Esophagus squamous epithelium (tissue), 5 donors: ENCODE measurements at regions not wholly inside any gene's neighbourhood (a gene's known extent, or its start where the extent isn't known, plus 50 kb on each side); places are given as distances from the start of the nearest gene placed in this dataset.

Experiments used
- DNase-seq: peaks from one replicate; lab custom pipeline; 2025; lab: John Stamatoyannopoulos, UW
- H3K27ac ChIP-seq, 4 donors: fragments of 200-600 bp; sonication (generic); one replicate each; pipeline ENCODE4 v1.5.1; 2016 to 2019; ENCODE audit warnings: mild to moderate bottlenecking in 1 of 4
- H3K27me3 ChIP-seq, 4 donors: fragments of 200-600 bp; sonication (generic); 1 replicate in 3 of 4; 2 replicates in 1 of 4; pipeline versions ENCODE4 v1.5.1 to v1.6.0; 2017 to 2021; ENCODE audit warnings: antibody characterized with exemption in 1 of 4
- H3K36me3 ChIP-seq, 3 donors: fragments of 200-600 bp; sonication (generic); one replicate each; pipeline ENCODE4 v1.5.1; 2016 to 2019
- H3K4me1 ChIP-seq, 3 donors: fragments of 200-600 bp; sonication (generic); one replicate each; pipeline ENCODE4 v1.5.1; 2017 to 2019
- H3K4me3 ChIP-seq, 4 donors: fragments of 200-600 bp; sonication (generic); 1 replicate in 3 of 4; 2 replicates in 1 of 4; pipeline ENCODE4 v1.5.1; 2016 to 2019; ENCODE audit warnings: mild to moderate bottlenecking in 2 of 4, moderate library complexity in 1 of 4
- H3K9me3 ChIP-seq, 3 donors: fragments of 200-600 bp; sonication (generic); one replicate each; pipeline ENCODE4 v1.5.1; 2016 to 2019
- POLR2A ChIP-seq, 4 donors: fragments of 450-650 bp; IDR thresholded peaks; one replicate each; pipeline ENCODE4 v1.6.1; 2017; ENCODE audit warnings: antibody characterized with exemption in 4 of 4, mild to moderate bottlenecking in 4 of 4, moderate library complexity in 3 of 4
- WGBS, 2 donors: methylation state at CpG; one replicate each; pipeline ENCODE4 v1.1.5; 2018; 5-methylcytosine and 5-hydroxymethylcytosine counted together
- intact Hi-C: fragments of 100-400 bp; cut with DNase I; formaldehyde crosslinking; loops from one replicate; pipeline ENCODE4 v1.15.0; 2022
- TF ChIP-seq, protein P1 (sequence below), 6 experiments: fragments of 450-650 bp in 4 of 6; fragments of 200-600 bp in 2 of 6; sonication (generic) in 2 of 6; IDR thresholded peaks; one replicate each; pipeline ENCODE4 v1.5.1; 2016 to 2019; ENCODE audit warnings: antibody characterized with exemption in 6 of 6, mild to moderate bottlenecking in 4 of 6, moderate library complexity in 4 of 6
- donor health status: DM: yes; HTN: yes; CAD: no.

DNA sequence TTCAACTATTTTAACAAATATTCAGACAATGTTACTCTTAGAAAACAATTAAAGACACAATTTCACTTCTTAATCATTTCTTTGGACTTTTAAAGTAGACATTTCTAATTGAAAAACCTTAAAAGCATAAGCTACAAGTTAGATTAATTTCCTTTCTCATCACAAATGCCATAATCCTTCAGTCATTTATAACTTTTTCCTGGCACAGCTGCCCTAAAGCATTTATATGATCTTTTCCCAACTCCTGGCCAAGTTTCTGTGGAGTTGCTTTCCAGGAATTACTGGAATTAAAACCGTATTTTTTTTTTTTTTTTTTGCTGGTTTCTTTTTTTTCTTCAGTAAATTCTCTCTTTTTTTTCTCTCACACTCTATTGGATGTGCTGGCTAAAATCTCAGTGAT is 615.9 kb downstream of the TBC1D4 start:
- Histone ChIP-seq H3K27ac (no peak overlapping the region), H3K4me3 (no peak overlapping the region), H3K27me3 (no peaks in the 10 kb centered on the region), H3K36me3 (no peaks in the 10 kb centered on the region), H3K4me1 (no peaks in the 10 kb centered on the region), H3K9me3 (peaks cover 0 to 5% (median 0%) of the 10 kb centered on the region in 3 donors)
- TF ChIP-seq, protein P1, sequence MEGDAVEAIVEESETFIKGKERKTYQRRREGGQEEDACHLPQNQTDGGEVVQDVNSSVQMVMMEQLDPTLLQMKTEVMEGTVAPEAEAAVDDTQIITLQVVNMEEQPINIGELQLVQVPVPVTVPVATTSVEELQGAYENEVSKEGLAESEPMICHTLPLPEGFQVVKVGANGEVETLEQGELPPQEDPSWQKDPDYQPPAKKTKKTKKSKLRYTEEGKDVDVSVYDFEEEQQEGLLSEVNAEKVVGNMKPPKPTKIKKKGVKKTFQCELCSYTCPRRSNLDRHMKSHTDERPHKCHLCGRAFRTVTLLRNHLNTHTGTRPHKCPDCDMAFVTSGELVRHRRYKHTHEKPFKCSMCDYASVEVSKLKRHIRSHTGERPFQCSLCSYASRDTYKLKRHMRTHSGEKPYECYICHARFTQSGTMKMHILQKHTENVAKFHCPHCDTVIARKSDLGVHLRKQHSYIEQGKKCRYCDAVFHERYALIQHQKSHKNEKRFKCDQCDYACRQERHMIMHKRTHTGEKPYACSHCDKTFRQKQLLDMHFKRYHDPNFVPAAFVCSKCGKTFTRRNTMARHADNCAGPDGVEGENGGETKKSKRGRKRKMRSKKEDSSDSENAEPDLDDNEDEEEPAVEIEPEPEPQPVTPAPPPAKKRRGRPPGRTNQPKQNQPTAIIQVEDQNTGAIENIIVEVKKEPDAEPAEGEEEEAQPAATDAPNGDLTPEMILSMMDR (IDR thresholded peaks at IDR 0.05) = no peak
- no peak for TF ChIP-seq POLR2A (IDR thresholded peaks at IDR 0.05)
- no peak for DNase-seq
- intact Hi-C loops = no loop called here
- 0 to 7% methylated on average over 1 of the region's 1 CpG for WGBS, 2 donors

DNA sequence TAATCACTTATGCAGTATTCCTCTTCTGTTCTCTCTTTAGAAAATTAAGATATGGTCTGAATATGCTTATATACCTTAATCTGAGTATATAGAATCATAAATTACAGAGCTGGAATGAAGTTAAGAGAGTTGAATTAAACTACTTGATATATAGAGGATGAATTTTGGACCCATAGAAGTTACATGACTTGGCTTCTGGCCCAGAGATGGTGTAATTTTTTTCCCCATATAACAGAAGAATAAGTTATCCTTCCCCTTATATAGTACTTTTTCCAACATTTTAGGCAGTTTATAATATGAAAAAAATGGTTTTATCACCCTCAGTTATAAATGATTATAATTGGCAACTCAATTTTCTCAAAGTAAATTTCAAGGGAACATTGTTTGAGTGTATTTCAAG is 616.3 kb downstream of the TBC1D4 start:
- no peak for DNase-seq
- intact Hi-C loops = no loop called here
- no peaks in the 10 kb centered on the region for H3K27me3 ChIP-seq

DNA sequence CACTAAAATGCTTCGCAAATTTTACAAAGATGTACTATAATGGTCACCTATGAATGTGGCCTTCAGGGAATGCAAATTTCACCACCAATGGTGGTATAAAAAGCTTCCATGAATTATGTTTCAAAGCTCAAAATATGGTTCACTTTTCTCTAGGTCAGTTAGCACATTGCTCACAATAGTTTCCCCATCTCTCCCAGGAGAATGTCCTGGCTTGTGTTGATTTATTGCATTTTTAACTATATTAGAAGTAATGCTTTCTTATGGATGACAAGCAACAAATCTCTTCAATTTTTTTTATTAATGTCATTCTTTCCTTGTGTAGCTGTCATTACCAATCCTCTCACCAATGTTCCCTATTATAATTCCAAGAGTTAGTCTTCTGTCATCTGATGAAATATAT is 621.2 kb downstream of the TBC1D4 start:
- H3K36me3 ChIP-seq = no peaks in the 10 kb centered on the region
- H3K27me3 ChIP-seq = no peaks in the 10 kb centered on the region
- H3K4me3 ChIP-seq = no peak overlapping the region
- TF ChIP-seq, protein P1 (IDR thresholded peaks at IDR 0.05) = no peak
- TF ChIP-seq POLR2A (IDR thresholded peaks at IDR 0.05) = no peak
- DNase-seq = no peak
- intact Hi-C loops = no loop called here
- H3K4me1 ChIP-seq = no peaks in the 10 kb centered on the region
- 83 to 90% methylated on average over 1 of the region's 1 CpG for WGBS, 2 donors
- H3K27ac ChIP-seq = no peak overlapping the region
- peaks cover 0 to 6% (median 0%) of the 10 kb centered on the region in 3 donors for H3K9me3 ChIP-seq

More for the DNA sequence above, 616.3 kb downstream of the TBC1D4 start:
- no peaks in the 10 kb centered on the region for H3K36me3 ChIP-seq
- H3K4me1 ChIP-seq = no peaks in the 10 kb centered on the region
- H3K27ac ChIP-seq = no peak overlapping the region
- peaks cover 0 to 5% (median 0%) of the 10 kb centered on the region in 3 donors for H3K9me3 ChIP-seq
- TF ChIP-seq, protein P1 (IDR thresholded peaks at IDR 0.05) = no peak
- no peak for TF ChIP-seq POLR2A (IDR thresholded peaks at IDR 0.05)
- H3K4me3 ChIP-seq = no peak overlapping the region

DNA sequence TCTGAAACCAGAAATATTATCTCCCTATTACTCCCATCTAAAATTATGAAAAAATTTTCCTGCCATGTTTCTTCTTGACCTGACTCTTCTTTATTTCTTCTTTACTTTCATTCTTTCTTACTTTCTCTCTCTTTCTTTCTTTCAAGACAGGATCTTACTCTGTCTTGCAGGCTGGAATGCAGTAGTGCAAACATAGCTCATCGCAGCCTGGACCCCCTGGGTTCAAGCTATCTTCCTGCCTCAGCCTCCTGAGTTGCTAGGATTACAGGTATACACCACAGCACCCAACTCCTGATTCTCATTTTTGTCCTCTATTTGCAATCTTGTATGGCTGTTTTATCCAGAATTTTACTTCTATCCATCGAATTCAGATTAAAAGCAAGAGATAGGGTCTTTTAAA is 631.1 kb downstream of the TBC1D4 start:
- no peak for DNase-seq
- peaks cover 0 to 7% (median 0%) of the 10 kb centered on the region in 3 donors for H3K9me3 ChIP-seq
- WGBS, 2 donors = 27 to 48% methylated on average over 2 of the region's 2 CpGs
- no peaks in the 10 kb centered on the region for H3K36me3 ChIP-seq
- H3K27me3 ChIP-seq = no peaks in the 10 kb centered on the region
- no peak overlapping the region for H3K4me3 ChIP-seq
- no peaks in the 10 kb centered on the region for H3K4me1 ChIP-seq
- no peak overlapping the region for H3K27ac ChIP-seq
- TF ChIP-seq, protein P1 (IDR thresholded peaks at IDR 0.05) = no peak
- no peak for TF ChIP-seq POLR2A (IDR thresholded peaks at IDR 0.05)
- intact Hi-C loops = no loop called here

DNA sequence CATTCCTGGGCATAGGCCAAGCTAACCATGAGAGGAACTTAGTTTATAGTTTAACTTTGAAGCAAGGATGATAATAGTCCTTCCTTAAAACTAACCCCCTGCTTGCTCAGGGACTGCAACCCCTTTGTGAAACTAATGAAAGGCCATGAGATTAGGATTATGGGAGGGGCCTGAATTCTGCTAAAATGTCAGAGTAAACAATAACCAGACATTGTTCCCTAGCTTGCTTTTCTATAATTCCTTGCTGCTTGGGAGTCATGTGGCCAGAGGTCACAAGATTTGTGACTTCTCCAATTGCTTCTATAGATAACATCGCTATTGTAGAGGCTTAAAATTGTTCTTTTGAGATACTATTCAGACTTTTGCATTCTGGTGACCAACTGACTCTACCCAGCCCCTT is 634.0 kb downstream of the TBC1D4 start:
- 42 to 100% methylated on average over 1 of the region's 1 CpG for WGBS, 2 donors
- TF ChIP-seq, protein P1 (IDR thresholded peaks at IDR 0.05) = no peak
- no peak for TF ChIP-seq POLR2A (IDR thresholded peaks at IDR 0.05)
- Histone ChIP-seq H3K27ac (no peak overlapping the region), H3K36me3 (no peaks in the 10 kb centered on the region), H3K4me3 (no peak overlapping the region), H3K9me3 (peaks cover 0 to 7% (median 0%) of the 10 kb centered on the region in 3 donors), H3K27me3 (no peaks in the 10 kb centered on the region), H3K4me1 (no peaks in the 10 kb centered on the region)
- DNase-seq = no peak
- intact Hi-C loops = no loop called here
